ENCODE measurements at regions not wholly inside any gene's neighbourhood (a gene's known extent, or its start where the extent isn't known, plus 50 kb on each side); places are given as distances from the start of the nearest gene placed in this dataset.
"Not testable (repeated sequence)": the region's sequence is repeated elsewhere in the genome, so short reads cannot be mapped to it uniquely, and the experiment has no call there.

- ATAC-seq (ENCODE audit: poor library complexity); DNase-seq; intact Hi-C loops (cut with DNase I): not testable (repeated sequence)
Measured at GRCh38 chr1:145488193-145488933, 63.0 kb upstream of the NBPF20 start.

- DNase-seq; ATAC-seq (ENCODE audit: poor library complexity); intact Hi-C loops (cut with DNase I): not testable (repeated sequence)
Measured at GRCh38 chr1:145487156-145487555, 61.8 kb upstream of the NBPF20 start.

- intact Hi-C loops (cut with DNase I); ATAC-seq (ENCODE audit: poor library complexity): not testable (repeated sequence)
Measured at GRCh38 chr1:145484257-145484656, 58.9 kb upstream of the NBPF20 start.

GRCh38 chr1:145482214-145482860 lies 56.9 kb upstream of the NBPF20 start:
- intact Hi-C loops (cut with DNase I); ATAC-seq (ENCODE audit: poor library complexity): not testable (repeated sequence)

More at GRCh38 chr1:145484257-145484656, 58.9 kb upstream of the NBPF20 start:
- DNase-seq, result not testable (repeated sequence)

GRCh38 chr1:145475962-145476361 lies 50.6 kb upstream of the NBPF20 start:
- DNase-seq; intact Hi-C loops (cut with DNase I): not testable (repeated sequence)

More at GRCh38 chr1:145482214-145482860, 56.9 kb upstream of the NBPF20 start:
- not testable (repeated sequence) for DNase-seq

GRCh38 chr1:145475369-145475915 lies 50.0 kb upstream of the NBPF20 start:
- ATAC-seq (ENCODE audit: poor library complexity); intact Hi-C loops (cut with DNase I); DNase-seq: not testable (repeated sequence)

More at GRCh38 chr1:145475962-145476361, 50.6 kb upstream of the NBPF20 start:
- ATAC-seq (ENCODE audit: poor library complexity), result not testable (repeated sequence)

Data from Right ventricle myocardium superior (tissue), 1 donor.